Fibroblast of skin of right quadriceps (primary cell): ENCODE measurements at regions not wholly inside any gene's neighbourhood (a gene's known extent, or its start where the extent isn't known, plus 50 kb on each side); places are given as distances from the start of the nearest gene placed in this dataset.

Source experiments
- DNase-seq: peaks from one replicate; pipeline ENCODE4 v3.0.0-alpha.2; 2013

DNA sequence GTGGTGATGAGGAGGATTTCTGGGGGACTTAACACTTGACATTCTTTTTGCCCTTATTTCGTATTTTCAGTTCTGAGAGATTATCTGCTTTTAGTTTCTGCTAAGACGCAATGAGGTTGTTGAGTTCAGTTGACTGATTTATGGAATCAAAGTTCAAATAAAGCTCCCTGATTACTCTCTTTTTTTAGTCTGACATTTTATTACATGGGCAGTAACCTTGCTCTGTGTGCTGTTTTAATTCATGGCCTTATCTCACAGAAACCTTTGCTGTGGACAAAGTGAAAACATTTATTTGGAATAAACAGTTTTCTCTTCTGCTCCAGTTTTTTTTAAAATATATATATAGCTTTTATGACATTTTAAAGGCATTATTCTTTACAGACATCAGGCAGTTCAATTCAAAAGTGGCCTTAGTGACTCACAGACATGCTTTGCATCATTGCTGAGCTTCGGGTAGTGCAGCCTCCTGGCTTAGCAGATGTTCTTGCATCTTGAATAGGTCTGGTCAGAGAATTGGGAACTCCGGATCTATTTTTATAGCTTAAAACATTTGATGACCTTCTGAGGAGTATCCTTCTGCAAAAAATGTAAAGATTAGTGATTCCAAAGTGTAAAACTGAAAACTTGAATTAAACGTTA is 162.9 kb downstream of the FAM170A start:
- DNase-seq: no peak

DNA sequence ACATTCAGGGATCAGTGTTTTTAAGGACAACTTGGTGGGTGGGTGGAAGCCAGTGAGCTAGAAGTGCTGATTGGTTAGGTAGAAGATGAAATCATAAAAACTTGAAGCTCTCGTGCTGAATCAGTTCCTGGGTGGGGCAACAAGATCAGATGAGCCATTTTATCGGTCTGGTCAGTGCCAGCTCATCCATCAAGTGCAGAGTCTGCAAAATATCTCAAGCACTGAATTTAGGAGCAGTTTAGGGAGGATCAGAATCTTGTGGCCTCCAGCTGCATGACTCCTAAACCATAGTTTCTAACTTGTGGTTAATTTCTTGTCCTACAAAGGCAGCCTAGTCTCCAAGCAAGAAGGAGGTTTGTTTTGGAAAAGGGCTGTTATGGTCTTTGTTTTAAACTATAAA is 166.4 kb downstream of the FAM170A start:
- no peak for DNase-seq

DNA sequence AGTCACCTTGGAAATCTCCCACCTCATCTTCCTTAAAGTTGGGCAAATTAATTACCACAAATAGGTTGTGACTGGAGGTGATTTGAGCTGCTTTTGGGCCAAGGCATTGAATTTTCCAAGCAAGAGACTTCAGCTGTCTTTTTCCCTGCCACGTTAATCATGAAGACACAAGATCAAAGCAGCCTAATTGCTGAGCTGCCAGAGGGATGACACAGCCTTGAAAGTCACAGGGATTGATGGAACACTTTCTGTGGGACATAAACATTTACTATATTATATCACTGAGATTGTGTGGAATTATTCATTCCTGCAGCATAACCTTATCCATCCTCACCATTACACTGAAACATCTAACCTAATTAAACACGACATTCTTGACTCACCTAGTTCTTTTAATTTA is 172.2 kb downstream of the FAM170A start:
- no peak for DNase-seq

DNA sequence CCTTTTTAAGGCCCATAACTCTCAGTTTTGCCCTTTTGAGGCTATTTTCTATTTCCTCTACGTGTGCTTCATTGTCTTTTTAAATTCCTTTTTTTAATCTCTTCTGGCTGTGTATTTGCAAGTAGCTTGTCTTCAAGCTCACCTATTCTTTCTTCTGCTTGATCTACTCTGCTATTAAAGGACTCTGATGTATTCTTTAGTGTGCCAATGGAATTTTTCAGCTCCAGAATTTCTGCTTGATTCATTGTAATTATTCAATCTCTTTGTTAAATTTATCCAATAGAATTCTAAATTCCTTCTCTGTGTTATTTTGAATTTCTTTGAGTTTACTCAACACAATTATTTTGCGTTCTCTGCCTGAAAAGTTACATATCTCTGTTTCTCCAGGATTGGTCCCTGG is 178.7 kb downstream of the FAM170A start:
- DNase-seq: no peak

DNA sequence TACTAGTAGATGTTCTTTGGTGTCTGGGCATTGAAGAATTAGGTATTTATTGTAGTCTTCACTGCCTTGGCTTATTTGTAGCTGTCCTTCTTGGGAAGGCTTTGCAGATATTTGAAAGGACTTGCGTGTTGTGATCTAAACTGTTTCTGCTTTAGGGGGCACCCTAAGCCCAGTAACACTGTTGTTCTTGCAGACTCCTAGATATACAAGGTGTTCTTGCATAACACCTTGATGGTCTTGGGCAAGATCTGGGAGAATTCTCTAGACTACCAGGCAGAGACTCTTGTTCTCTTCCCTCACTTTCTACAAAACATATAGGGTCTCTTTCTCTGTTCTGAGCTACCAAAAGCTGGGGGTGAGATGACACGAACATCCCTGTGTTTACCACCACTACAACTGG is 179.1 kb downstream of the FAM170A start:
- DNase-seq: no peak

DNA sequence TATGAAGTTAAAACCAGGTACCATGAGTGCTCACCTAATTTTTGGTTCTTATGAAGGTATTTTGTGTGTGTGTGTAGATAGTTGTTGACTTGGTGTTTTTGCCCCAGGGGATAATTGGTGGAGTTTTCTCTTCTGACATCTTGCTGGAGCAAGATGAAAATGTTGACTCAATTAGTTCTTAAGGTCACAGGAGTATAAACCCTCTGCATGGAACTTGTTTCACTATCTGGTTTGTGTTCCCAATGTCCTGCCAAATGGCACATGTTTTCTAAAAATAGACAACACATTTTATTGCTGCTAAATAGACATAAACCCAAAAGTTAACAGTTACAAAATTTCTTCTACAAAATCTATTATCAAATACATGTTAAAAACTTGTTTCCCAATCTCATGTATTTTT is 180.9 kb downstream of the FAM170A start:
- no peak for DNase-seq

DNA sequence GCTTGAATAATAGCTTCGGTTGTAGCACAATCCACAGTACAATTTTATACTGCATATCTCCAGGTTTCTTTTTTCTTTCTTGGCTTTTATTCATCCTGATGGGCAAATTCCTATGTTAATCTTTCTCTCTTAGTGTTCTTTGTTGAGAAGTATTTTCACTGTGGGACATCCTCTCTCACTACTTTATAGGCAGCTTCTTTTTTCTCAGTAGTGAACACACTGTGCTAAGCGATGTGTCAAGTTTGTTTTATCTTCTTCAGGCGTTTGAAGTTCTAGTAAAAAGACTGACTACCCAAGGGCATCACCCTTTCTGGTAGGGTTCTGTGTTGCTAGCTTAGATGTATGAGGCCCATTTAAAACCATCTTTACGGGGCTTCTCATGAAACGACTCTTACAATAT is 182.1 kb downstream of the FAM170A start:
- DNase-seq: no peak

DNA sequence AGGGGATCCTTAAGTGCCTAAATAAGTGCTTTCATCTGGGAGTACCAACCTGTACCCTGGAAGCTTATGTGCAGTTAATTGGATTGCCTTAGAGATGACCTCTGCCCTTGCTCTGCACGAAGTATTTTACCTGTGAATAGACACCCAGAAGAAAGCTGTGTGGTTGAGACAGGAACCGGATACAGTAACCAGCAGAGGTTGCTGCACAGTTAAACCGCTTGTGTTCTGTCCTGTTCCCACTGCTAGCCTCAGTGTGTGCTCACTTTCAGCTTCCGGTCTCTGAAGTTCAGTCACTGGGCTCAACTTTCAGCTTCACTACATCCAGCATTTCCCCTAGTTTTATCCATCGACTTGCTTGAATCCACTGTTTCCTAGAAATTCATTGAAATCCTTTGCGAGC is 185.3 kb downstream of the FAM170A start:
- no peak for DNase-seq

DNA sequence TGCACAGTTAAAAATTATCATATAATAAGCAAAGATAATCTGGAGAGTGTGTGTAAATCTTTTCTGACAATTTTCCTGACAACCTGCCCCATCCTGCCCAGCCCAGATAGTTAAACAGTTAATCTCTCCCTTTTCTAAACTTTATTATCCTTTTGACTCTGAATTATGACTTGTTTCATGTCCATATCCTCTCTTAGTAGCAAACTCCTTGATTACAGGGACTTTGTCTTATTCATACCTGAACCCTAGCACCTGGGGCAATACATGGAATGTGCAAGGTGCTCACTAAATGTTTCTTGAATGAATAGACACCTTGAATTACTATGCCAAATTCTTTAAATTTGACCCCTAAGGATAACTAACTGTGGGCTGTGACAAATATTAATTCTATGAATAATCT is 186.7 kb downstream of the FAM170A start:
- DNase-seq: no peak

DNA sequence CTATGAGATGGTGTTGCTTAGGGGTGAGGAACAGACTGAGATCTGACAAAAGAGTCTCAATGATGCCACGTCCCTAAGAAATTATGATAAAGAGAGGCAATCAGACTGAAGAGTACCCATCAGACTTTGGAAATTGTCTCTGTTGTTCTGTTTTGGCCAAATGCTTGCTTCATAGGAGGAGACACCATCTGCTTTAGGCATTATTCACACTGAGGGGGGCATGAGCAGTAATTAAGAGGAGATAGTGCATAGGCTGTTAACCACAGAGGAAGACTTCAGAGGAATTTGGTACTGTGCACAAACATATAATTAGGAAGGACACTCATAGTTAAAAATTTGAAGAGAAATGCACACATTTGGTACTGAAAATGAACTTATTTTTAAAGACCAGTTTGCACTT is 190.7 kb downstream of the FAM170A start:
- DNase-seq: no peak

DNA sequence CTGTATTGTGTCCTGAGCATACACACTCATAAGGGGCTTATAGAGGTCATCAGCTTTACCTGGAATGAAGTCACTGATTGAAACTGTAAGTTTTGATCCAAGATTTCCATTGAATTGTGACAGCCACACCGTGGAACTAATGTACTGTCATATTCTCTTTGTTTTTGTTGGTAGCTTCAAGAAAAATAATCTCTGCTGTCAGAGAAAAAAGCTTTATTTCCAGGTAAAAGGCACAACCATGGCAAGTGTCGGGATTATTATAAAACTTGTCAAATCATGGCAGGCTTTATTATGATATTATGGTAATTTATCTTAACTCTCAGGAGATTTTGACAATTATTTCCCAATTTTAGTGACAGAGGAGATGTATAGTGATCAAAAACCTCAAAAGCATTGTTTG is 191.2 kb downstream of the FAM170A start:
- no peak for DNase-seq

DNA sequence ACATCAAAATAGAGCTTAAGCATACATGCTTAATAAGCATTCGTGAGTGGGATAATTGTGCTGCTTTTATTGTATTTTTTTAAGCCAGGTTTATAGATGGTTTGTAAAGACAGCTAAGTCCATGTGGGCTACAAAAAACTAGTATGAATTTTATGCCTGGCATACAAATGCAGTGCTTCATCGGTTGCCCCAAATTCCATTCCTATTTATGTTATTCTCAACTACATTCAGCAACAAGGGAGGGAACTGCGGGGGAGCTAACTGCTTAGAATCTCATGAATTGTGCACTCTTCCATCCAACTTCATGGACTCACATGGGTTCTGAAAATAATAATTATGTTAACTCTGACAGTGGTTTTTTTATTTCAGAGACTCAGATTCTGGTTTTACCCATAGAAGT is 199.2 kb downstream of the FAM170A start:
- no peak for DNase-seq

DNA sequence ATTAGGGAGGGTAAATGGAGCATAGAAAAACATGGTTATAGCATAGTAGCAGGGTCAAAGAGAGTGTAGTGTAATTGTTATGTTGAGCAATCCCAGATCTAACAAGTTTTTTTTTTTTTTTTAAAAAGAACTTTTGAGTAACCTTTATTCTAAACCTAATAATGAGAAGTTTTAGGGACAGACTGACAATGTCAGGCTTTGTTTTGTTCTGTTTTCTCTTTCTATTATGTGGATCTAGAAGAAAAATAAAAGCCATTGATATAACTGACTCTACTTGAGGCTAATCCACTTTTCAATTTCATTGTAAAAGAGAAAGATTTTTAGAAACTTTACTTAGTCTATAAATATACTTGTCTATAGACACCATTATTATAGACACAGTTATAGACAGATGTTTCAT is 200.0 kb downstream of the FAM170A start:
- no peak for DNase-seq

DNA sequence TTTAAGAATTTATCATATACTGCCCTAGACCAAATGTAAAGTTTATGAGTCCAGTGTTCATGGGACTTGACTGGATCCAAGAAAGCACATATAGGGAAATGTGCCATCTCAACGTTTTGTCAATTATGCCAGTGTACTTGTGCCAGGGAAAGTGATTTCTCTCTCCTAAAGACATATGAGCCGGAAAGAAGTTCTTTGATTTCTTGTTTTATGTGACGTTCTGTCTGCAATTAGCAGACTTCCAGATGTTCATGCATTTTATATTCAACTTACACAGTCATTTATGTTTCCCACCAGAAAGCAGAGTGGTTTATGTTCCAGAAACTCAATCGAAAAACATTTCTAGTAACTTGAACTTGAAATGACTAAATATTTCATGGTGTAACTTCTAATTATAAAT is 203.8 kb downstream of the FAM170A start:
- DNase-seq: no peak

DNA sequence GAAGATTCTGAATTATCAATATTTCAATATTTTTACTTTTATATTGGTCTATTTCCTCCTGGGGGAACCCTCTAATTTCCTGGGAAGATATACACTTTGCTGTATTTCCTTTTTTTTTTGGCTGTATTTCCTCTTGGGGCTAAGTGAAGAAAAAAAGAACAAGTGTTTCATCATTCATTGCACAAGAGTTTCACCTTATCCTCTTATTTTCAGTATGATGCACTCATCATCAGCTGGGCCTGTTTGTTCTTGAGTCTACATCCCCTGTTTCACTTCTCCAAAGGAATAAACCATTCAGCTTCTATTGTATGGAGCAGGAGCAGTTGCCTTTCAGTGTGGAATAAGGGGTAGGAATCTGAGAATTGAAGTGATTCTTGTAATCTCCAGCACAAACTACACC is 210.8 kb downstream of the FAM170A start:
- no peak for DNase-seq

DNA sequence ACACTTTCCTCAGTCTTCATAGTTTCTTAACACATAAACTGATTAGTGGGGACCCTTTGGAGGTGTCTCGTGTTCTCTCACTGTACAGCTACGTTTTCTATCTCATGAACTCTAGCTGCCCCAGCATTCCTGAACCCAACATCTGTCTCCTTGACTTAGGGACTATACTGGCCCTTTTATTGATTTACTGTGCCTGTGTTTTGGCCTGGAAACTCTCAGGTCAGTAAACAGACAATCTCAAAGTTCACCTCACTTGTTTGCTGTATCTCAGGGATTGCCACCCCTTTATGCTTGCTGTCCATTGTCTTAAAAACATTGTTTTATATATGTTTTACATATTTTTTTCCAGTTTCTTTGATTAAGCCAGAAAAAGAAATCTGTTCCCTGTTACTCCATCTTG is 222.8 kb downstream of the FAM170A start:
- DNase-seq: no peak

DNA sequence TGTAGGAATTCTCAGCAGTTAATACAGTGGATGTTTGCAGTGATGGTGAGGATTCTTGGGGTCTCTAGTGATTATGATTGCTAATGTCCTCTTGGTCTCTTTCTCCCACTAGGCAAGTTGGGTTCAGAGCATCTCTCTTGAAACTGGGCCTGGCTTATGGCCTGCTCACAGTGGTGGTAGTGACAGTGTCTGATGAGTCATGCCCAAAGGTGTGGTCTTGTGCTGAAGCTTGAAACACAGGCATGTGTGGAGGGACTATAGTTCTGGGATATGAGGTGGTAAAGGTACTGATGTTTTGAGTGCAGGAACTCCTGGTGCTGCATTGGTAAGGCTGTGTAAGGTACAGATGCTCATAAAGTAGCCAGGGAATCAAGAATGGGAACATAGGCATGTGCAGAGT is 231.1 kb downstream of the FAM170A start:
- no peak for DNase-seq

DNA sequence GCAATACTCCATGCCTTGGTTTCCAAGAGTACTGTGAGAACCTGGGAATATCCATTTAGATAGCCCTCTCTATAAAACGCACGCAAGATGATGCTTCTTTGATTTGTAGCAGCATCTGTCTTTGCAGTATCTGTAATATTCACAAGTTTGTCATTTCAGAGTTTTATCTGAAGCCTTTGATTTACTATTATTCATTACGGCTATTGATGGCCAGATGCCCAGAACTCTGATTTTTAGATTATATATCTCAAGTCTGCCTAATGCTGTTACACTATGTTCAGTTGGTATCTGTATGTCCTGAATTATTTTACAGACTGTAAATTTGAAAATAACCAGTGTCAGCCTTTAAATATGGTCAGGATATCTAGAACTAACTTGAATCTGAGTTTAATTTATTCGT is 233.3 kb downstream of the FAM170A start:
- DNase-seq: no peak

DNA sequence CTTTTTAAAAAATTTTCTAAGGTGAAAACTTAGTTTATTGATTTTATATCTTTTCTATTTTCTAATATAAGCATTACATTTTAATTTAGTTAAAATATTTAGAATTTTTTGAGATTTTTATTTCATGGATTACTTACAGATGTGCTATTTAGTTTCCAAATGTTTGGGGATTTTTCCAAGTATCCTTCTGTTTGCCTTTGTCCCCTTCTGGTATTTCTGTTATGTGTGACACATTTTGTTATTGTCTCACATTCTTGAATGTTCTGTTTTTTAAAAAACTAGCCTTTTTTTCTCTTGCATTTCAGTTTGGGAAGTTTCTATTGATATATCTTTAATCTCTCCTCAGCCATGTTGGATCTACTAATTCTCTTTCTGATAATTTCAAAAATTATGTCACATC is 234.9 kb downstream of the FAM170A start:
- DNase-seq: no peak

DNA sequence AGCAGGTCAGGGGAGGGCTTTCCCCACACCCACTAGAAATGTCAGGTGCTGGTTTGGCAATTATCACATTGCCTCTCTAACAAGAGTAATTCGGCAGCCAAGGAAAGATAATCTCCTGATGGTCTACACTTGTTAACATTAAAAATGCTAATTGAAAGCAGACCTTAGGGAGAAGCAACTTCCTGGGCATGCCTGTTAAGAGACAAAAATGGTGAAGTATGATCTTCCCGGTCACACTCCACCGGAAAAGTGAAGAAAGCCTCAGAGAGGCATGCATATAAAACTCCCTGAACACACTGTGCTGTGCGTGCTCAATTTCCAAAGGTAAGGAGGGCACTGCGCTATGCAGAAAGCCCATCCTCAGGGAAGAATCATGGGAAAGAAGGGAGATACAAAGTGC is 244.3 kb downstream of the FAM170A start:
- DNase-seq: no peak

DNA sequence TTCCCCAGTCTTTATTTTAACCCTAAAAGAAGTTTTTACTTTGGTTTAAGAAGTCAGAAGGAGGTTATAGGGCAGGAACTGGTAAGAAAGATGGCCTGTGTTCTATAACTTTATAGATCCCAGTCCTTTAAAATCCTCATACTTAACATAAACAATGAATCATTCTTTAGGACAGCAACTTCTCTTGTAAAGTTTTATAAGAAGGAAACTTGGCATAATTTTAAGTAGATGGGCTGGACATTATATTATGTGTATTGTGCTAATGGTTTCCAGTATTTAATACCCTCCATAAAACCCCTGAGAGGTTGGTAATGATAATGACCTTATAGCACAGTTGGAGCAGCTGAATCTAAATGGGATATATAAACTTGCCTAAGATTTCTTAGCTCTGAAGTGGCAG is 247.2 kb downstream of the FAM170A start:
- DNase-seq: no peak

DNA sequence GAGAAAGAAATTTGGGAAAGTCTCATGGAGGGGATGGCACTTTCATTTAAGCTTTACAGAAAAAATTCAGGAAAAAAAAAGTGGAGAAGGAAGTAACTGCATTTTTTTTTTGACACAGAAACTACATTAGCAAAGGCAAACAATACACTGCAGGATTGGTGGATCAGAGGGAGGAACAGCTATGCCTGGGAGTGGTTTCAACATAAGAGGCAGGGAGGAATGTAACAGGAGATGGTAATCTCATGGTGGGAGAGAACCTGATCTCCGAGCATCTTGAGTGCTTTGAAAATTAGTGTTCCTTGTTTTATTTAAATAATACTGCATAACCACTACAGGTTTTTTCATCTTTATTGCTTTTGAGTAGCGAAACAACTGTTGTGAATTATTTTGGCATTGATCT is 249.4 kb downstream of the FAM170A start:
- no peak for DNase-seq

DNA sequence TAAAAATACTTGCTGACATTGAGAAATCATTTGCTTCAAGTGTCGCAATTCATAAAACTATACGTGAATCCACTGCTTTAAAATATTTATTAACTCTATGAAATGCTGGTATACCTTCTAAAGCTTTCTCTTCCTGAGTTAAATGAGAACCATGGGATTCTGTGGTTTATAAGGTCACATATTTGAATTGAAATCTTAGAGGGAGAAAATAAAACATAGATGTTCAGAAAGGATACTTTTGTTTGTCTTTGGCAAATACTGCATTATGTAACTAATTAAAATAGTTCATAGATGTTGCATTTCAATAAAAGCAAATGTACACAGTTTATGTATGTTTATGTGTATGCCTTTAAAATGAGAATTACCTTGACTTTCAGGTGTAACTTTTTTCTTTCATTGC is 250.1 kb downstream of the FAM170A start:
- no peak for DNase-seq

DNA sequence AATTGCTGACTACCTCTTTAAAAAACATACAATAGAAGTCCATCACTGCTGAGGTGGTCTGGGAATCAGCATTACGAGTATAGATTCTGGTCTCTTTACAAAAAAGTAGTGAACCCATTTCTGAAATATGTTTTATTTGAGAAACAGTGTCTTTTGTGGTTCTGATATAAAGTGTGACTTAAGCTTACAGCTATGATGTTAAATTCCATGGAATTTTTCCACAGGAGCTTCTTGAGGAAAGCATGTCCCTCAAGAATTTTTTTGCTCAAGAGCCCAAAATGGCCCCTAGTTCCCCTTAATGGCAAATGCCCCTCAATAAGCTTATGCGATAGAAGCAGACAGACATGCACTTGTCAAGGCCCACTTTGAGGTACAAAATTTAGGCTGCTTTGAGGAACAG is 265.7 kb downstream of the FAM170A start:
- DNase-seq: no peak

DNA sequence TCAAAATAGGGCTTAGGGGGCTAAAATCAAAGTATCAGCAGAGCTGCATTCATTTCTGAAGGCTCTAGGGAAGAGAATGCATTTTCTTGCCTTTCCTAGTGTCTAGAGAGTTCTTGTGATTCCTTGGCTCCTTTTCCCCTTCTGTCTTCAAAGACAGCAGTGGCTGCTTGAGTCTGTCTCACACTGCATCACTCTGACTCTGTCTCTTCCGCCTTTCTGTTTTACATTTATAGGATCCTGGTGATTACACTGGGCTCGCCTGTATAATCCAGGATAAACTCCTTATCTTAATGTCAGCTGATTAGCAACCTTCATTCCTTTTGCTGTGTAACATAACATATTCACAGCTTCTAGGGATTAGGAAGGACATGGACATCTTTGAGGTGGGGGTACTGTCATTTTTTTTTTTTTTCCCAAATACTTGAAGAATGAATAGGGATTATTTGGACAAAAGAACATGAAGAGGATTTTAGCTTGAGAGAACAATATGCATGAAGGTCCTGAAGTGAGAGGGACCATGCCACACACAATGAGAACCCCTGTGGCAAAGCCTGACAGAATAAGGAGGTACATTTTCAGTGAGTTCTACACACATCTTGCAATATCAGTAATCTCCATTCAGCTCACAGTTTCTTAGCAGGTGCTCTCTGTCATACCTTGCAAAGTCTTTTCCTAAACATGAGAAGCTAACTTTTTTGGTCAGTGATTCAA is 267.6 kb downstream of the FAM170A start:
- no peak for DNase-seq
